Activated CD8-positive, alpha-beta memory T cell treated with anti-CD3 and anti-CD28 coated beads for 4 hours (primary cell): ENCODE measurements at regions not wholly inside any gene's neighbourhood (a gene's known extent, or its start where the extent isn't known, plus 50 kb on each side); places are given as distances from the start of the nearest gene placed in this dataset.
"Not testable (repeated sequence)": the region's sequence is repeated elsewhere in the genome, so short reads cannot be mapped to it uniquely, and the experiment has no call there.

Source experiments
- DNase-seq, 2 donors: peaks; one replicate each; pipeline ENCODE4 v3.0.0-alpha.2; 2020; ENCODE audit warnings: low read depth in 2 of 2

- DNase-seq: no peak
Observed at GRCh38 chr6:16040628-16040974, 88.3 kb upstream of the MYLIP start.

DNA sequence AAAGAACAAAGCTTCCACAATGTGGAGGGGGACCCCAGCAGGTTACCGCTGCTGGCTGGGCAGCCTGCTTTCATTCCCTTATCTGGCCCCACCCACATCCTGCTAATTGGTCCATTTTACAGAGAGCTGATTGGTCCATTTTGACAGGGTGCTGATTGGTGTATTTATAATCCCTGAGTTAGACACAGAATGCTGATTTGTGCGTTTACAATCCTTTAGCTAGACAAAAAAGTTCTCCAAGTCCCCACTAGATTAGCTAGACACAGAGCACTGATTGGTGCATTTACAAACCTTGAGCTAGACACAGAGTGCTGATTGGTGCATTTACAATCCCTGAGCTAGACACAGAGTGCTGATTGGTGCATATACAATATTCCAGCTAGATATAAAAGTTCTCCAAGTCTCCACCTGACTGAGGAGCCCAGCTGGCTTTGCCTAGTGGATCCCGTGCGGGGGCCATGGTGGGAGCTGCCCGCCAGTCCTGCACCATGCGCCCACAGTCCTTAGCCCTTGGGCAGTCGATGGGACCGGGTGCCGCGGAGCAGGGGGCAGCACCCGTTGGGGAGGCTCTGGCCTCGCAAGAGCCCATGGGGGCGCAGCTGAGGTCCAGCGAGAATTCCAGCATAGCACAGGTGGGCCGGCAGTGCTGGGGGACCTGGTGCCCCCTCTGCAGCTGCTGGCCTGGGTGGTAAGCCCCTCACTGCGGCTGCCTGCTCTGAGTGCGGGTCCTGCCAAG lies 88.8 kb upstream of the MYLIP start:
- not testable (repeated sequence) for DNase-seq

- no peak for DNase-seq
Observed at GRCh38 chr6:16038938-16039337, 89.9 kb upstream of the MYLIP start.

DNA sequence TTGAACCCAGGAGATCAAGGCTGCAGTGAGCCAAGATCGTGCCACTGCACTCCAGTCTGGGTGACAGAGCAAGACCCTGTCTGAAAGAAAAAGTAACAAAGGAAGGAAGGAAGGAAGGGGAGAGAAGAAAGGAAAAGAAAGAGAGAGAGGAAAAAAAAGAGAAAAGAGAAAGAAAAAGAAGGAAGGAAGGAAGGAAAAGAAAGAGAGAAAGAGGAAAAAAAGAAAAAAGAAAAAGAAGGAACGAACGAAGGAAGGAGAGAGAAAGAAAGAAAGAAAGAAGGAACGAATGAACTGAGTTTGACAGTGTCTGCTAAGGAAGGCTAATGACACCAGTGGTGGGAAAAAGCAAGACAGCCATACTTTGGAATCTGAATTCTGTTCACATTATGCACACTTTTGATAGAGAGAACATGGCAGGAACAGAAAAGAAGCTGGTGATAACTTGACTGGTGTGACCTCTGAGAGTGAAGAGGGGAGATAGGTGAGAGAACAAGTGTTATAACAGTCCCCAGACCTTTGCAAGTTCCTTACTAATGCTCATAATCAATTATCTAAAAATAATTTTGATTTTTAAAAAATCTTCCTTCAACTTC lies 93.3 kb upstream of the MYLIP start:
- DNase-seq: no peak

DNA sequence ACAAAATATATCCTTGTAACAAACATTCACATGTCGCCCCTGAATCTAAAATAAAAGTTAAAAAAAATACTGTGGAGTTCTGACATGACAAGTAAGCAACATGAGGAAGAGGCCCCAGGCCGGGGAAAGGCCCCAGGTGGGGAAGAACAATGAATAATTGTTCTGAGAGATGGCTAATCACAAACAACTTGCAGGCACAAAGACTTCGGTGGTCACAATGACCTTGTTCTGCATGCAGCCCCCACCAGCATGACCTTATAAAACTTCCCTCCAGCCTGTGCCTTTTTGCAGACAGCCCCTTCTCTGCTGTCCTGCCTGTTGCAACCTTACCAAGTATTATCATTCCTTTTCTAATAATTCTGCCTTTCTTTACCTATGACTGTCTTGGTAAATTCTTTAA lies 95.7 kb upstream of the MYLIP start:
- DNase-seq: no peak

DNA sequence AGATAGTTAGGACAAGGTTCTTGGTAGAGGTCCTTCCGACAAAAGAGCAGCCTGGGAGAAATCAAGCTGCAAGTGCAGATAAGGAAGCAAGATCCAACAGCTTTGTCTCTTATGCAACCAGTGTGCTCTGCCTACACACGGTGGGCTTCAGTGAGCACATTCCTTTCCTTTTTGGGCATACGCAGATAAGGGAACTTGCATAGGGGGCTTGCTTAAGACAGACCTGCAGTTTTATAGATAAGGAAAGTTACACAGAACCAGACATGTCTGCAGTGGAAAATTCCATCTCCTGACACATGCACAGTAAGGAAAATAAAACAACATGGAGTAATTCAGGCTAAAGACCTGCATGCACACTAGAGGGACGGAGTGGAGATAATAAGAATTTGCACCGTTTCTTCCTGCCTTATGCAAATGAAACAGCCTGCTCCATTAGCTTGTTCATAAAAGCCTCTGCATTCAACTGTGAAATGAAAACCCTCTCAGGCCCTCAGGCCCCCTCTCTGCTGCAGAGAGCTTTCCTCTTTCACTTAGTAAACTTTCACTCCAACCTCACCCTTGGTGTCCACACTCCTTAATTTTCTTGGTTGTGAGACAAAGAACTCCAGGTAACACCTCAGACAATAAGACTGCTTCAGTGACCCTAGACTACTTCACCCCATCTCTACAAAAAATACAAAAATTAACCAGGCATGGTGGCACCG lies 97.5 kb upstream of the MYLIP start:
- DNase-seq: no peak

DNA sequence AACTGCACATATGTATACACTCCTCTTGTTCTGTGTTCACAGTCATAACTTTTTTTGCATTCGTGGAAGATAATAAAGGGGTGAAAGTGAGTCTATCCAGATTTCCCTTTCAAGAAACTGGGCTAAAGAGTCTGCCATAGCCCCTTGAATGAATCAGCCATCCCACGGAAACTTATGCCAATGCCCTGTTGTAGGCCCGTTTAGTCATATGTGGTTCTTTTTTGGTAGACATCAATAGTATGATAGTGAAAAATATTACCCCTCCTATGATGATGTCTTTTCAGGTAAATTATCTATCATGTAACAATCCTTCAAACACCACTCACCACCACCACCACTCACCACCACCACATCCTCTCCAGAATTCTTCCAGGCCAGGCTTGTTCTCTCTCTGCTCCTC lies 99.9 kb upstream of the MYLIP start:
- DNase-seq: no peak

GRCh38 chr6:16020259-16020658 lies 108.6 kb upstream of the MYLIP start:
- no peak for DNase-seq

- no peak for DNase-seq
Observed at GRCh38 chr6:16019462-16019861, 109.4 kb upstream of the MYLIP start.

DNA sequence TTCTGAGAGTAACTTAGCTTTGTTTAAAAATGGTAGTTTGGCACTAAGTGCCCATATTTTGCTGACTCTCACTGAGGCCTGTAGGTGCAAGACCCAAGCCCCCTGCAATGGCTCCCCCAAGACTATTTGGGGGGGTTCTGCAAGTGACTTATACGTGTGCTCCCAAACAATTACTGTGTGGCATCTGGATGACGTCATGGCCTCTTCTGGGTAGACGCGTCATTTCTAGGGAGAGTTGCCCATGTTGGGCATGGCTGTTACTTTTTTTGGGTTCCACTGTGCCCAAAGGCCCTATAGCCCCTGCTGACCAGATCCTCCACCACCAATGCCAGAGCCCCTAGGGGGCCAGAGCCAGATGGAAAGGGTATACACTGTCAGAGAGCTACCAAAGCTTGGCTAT lies 110.3 kb upstream of the MYLIP start:
- no peak for DNase-seq

GRCh38 chr6:16014325-16014724 lies 114.6 kb upstream of the MYLIP start:
- not testable (repeated sequence) for DNase-seq

DNA sequence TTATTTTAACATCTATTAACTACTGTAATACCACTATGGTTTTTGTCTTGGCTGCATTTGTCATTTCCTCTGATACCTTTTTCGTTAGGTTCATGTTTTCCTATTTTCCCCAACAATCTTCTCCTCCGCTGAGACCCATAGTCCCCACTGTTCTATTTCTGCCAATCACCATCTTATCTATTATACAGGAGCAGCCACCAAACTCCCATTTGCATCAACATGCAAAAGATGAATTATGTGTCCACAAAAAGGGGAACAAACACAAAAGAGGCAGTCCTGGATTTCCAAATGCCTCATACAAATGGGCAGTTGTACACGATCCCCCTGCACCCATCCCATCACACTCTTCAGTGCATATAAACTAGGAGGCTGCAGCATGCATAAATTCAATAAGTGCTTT lies 121.7 kb upstream of the MYLIP start:
- no peak for DNase-seq

DNA sequence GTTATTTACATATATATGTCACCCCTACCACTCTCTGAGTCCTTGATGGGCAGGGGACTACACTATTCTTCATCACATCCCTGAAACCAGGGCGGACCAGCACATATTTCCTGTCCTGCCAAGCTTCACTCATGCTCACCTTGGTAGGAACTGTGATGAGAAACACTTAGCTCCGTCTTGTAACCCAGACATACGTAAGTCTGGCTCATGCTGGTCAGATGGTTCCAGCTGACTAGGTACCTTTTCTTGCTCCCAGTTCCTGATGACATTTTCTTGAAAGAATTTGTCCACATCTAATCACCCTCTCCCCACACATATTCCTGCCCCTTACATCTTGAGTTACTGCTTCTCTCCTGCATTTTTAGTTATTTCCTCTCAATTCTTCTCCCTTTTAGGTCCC lies 122.2 kb upstream of the MYLIP start:
- no peak for DNase-seq

DNA sequence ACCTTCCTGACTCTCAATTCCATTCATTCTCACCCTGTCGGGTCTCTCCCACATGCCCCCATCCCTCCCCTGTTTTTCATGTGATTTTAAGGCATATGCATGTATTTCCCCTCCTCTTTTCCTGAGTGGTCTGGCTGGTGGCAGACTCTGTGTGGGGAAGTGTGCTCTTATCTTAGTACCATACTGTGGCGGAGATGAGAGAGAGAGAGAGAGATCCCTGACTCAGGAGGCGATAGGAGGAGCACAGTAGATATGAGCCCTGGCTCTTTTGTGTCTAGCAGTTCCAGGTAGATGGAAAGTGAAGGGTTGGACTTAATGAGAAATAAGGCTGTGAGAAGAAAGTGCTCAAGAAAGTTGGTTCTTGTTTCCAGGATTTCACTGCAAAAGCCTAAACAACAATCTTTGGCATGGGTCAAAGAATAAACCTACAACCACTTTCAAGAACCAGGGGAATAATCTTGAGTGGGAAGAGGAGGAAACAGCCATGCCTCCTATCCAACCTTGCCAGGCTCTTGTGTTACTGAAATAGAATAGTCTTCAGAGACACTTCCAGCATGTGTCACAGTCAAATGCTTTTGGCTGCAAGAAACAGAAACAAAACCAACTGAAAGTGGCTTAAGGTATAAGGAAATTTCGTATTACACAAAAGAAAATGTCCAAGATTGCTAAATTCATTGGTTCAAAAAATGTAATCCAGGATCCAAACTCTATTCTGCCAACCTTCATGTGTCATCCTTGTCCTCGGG lies 123.8 kb upstream of the MYLIP start:
- no peak for DNase-seq

DNA sequence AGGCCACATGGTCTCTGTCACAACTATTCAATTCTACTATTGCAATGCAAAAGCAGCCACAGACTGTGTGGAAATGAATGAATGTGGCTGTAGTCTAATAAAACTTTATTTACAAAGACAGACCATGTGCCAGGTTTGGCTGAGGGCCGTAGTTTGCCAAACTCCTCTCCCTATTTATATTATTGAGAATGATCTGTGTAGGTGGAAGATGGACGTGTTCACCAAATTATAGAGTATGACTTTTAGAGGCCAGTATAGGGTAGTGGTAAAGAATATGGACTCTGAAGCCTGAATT lies 125.7 kb upstream of the MYLIP start:
- no peak for DNase-seq

GRCh38 chr6:16002332-16003196 lies 126.3 kb upstream of the MYLIP start:
- DNase-seq: no peak

DNA sequence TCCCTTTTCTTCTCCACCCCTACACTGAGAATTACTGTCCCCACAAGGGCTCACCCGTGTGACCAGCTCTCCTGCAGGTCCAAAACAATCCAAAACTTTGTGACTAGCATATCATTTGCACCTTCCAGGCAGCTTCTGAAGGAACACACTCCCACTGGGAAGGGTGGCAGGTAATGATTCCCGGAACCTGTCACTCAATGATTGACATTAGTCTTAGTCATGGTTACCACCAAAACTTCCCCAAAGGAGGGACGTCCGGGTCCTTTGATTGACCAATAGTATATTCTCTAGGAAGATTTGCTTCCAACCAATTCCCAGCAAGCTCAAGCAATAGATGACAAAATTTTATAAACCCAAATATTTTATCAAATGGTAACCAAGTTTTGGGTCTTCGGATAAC lies 127.7 kb upstream of the MYLIP start:
- DNase-seq: no peak

DNA sequence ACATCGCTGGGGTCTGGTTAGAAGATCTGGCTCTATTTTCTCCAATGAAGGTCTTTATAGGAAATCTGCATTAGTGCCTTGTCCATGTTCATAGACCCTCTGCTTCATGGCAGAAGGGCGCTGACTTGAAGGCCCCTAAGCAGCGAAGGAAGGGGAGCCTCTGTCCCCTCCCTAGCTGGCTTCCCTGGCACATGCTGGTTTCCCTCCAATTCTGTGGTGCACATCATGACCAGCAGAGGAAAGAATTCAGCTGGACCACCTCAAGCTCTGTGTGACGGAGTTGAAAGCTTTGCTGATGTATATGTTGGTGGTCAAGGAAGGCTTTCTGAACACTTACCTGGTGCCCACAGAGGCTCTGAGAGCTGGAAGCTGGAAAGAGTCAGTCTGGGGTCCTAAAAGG lies 129.7 kb upstream of the MYLIP start:
- no peak for DNase-seq

DNA sequence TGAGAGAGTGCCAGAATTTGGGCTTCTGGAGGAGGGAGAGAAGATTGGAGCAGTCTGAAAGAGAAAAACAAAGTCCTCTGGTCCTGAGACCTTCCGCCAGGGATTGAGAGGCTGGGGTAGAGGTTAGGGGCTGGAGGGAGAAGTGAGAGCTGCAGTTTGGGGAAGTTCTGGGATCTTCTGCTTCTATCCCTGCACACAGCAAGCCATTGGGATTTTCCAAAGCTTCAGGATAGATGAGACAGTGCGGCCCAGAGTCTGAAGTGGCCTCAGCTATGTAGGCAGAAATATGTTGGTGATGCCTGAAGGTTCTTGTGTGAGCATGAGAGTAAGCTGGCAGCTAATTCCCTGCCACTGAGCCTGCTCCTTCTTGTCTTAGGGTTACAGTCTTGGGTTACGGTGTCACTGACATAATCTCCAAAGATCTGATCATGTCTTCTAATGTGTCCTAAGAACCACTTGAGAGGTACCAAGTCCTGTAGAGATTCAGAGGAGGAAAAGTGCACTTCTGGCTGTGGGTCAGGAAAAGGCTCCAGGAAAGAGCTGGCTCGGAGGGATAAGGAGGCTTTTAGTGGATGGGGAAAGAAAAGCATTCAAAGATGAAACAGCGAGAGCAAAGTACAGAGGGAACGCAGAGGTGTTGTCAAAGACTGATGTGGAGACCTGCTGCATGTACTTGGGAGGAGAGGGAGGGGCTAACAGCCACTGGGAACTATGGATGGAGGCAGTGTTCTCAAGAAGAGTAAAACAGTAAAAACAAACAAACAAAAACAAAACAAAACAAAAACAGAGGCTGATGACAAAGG lies 131.1 kb upstream of the MYLIP start:
- no peak for DNase-seq

DNA sequence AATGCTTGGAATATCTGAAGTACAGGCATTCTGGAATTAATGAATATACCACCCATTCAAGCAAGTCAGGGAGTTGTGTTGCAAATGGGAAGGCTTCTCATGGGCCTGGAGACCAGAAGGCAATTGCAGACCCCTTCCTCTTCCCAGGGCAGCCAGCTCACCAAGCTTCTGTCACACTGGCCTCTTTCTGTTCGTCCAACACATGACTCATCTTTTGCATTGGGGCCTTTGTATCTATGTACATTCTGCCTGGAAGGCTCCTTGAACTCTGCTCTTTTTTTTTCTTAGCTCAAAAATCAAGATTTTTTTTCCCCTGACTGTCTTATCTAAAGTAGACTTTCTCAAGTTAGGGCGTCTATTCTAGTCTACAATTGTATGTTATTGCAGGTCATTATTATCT lies 132.9 kb upstream of the MYLIP start:
- no peak for DNase-seq

GRCh38 chr6:15995493-15995892 lies 133.4 kb upstream of the MYLIP start:
- no peak for DNase-seq
